ENCODE measurements at regions not wholly inside any gene's neighbourhood (a gene's known extent, or its start where the extent isn't known, plus 50 kb on each side); places are given as distances from the start of the nearest gene placed in this dataset.

DNA sequence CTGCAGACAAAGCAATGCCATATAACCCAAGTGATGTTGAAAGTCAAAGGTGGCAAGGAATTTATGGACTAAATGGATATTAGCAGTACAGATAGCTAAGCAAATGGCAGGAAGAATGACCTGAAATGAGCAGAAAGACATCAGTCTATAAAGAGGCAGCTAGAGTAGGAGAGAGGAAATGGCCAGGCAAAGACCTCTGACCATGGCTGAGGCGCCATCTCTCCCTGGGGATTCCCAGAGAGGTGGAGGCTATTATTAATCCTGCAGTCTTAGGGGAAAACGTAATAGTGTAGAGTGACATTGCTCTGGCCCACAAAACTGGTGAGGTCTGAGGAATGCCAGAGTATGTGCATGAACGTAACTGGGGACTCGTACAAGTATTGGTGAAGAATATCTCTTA lies 563.6 kb upstream of the PRMT6 start:
- DNase-seq = no peak

DNA sequence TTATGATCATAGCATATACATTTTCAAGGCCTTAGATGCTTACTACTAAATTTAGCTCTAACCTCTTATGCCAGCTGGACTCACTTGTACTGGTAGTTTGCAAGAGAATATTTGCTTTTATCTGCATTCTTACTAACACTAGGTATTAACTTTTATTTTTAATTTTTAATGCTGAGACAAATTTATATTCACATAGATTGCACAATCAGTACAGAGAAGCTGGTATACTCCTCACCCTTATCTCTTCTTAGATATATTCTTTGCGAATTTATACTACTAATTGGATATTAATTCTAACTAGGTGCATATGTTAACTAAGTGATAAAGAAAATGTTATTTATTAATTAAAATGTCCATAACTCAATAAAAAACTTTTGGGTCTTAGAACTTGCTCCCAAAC lies 561.8 kb upstream of the PRMT6 start:
- no peak for DNase-seq

DNA sequence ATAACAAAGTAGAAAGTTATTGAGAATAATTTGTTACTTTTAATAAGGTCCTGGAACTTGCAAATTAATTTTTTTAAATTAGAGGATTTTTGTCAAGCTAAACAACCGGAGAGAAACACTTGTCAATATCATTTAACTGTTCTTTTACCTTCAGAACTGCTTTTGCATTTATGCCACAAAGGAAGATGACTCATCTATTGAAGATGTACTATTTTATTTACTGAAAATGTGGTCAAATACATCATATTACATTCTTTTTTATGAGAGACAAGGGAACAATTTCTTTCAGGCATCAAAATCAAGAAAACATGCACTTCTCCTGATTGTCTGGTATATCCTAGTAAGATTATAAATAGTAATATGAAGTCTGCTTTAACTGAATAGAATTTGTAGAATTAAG lies 558.2 kb upstream of the PRMT6 start:
- no peak for DNase-seq

DNA sequence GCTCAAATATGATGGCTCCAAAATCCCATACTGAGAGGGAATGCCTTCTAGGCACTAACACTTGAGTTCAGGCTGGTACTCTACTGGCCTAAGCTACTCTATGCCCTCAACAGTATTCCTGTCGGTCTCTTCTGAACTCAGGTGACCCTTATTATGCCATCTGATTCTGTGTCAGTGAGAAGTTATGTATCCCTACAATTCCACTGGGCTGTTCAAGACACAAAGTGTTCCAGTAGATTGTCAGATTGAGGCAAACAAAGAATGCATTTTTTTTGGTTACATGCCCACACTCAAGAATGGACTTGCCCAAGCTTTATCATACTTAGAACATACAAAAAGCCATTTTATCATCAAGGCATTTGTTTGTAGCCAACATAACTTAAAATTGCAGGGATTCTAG lies 553.8 kb upstream of the PRMT6 start:
- DNase-seq = no peak

DNA sequence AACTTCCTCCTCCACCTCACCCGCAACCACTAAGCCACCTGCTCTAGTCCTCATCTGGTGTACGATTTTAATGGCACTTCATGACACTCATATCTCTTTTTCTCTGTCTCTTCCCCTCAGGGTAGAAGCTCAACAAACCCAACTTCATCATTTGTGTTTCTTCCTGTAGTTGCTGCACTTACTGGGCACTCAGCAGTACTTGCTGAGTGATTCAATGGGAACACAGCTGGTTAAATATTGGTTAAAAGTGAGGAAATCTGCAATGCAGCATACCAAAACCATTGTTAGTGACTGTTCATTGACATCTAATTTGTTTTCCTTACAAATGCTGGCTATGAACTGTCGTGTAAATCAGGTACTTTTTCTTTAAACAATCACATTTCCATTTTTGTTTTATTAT lies 541.1 kb upstream of the PRMT6 start:
- DNase-seq = no peak

DNA sequence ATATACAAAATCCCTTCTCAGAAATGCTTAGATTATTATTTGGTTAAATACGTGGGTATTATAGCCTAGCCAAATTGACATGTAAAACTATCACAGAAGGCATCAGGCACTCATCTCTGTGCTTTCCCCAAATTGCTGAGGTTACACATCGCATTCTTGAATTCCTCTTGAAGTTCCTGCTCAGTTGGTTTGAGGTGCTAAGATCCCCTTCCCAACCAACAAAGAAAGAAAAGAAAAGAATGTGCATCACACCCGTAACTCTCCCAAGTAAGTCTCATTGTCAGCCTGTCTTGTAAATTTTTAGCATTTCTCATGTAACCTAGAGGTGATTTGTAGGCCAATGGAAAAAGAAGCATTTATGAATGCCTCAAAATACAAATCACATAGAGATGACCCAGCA lies 539.2 kb upstream of the PRMT6 start:
- DNase-seq = no peak

DNA sequence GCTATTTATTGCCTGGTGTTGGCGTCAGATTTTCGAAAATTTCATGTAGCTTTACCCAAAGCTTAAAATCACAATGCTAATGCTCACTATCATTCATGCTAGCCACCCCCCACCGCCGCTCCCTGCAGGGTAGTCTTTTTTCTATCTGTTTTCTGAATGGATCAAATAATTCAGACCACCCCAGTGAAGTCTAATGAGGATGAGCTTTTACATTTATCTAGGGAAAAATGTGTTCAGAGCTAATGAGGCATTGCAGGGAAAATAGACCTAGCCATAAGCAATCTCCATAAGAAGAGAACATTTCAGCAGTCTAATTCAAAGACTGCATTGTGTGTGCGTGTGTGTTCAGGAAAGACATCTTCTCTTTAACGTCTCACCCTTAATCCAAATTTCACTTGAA lies 533.0 kb upstream of the PRMT6 start:
- DNase-seq = no peak

DNA sequence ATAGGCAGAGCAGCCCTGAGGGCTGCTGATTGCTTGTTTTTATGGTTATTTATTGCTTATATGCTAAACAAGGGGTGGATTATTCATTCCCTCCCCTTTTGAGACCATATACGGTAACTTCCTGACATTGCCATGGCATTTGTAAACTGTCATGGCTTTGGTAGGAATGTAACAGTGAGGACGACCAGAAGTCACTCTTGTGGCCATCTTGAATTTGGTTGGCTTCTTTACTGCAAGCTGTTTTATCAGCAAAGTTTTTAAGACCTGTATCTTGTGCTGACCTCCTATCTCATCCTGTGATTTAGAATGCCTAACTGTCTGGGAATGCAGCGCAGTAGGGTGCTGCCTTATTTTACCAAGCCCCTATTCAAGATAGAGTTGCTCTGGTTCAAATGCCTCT lies 531.8 kb upstream of the PRMT6 start:
- DNase-seq = no peak

DNA sequence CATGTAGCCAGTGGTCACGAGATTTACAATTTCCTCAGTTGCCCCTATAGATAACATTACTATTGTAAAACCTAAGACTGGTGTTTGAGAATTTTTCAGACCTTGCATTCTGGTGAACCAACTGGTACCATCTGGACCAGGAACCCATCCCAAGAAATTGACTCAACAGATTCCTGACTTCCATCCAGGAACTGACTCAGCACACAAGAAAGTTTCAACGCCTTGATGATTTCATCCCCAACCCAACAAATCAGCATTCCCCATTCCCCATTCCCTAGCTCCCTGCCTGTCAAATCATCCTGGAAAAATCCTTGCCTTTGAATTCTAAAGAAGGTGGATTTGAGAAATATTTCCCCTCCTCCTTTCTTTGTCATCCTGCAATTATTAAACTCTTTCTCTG lies 529.8 kb upstream of the PRMT6 start:
- DNase-seq = no peak

DNA sequence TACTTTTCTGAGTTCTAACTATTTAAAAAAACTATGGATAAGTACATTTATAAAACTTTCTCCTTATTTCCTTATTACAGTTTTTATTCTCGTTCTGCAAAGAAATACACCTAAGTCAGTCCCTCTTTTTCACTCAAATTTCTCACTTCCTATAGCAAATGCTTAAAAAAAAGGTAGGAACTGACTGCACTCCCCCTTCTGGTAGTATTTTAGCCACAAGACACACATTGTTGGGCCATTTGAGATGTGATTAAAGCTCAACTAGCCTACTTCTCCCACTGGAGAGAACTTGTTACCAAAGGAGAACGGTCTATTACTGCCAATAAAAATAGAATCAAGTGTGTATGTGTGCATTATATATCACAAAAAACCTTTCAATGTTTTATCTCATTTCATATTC lies 521.9 kb upstream of the PRMT6 start:
- no peak for DNase-seq

DNA sequence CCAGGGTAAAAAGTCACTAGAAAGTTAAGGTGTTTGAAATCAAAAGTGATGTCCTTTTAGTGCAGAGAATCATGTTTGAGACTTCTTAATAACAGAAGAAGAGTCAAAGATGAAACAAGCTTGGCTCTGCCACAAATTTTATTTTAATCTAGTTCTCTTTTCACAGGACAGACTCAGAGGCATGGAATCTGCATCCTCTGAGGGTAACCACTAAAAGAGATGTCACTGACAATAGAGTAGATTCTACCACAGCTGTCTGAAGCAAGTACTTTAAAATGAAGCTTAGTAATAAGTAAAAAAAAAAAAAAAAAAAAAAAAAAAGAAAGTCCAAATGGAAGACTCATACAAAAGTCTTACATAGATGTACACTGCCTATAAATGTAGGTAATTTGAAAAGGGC lies 519.7 kb upstream of the PRMT6 start:
- DNase-seq = no peak

DNA sequence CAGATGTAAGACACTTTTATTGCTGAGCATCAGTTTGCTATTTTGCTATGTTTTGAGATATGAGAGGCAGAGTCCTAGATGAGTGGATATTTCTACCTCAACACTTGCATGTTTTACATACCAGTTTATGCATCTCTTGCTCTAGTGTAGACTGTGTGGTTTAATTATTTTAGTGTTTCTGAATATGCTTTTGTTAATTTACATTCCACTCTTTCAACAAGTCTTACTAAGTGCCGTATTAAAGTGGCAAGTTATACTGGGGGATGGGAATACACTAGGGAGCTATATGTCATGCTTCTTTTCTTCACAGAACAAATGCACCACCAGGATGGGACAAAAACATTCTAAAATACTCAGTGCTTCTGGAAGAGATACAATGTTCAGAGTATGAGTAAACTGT lies 507.7 kb upstream of the PRMT6 start:
- DNase-seq = no peak

DNA sequence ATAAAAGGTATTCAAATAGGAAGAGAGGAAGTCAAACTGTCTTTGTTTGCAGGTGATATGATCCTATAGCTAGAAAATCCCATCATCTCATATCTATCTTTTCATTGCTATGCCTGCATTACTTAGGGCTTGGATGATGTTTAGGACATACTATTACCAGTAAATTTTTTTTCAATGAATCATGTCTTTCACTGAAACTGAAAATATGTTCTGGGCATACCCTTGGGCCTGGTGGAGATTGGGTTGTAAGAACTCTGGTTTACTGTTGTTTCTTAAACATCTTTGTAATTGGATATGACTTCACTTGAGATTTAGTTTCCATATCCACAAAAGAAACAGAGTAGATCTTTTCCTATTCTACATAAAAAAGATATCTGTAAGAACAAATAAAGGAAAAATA lies 502.2 kb upstream of the PRMT6 start:
- DNase-seq = no peak

DNA sequence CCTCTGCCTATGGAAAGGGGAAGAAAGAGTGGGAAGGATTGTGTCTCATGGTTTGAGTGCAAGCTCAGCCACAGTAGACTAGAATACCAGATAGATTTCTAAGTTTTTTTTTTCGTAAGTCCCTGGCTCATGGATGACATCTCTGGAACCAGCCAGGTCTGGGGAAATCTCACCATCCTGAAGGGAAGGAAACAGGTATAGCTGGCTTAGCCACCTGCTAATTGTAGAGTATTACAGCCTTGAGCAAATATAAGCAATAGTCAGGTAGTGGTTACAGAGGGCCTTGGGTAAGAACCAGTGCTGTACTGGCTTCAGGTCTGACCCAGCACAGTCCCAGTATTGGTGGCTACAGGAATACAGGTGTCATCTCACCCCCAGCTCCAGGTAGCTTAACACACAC lies 500.9 kb upstream of the PRMT6 start:
- DNase-seq = no peak

DNA sequence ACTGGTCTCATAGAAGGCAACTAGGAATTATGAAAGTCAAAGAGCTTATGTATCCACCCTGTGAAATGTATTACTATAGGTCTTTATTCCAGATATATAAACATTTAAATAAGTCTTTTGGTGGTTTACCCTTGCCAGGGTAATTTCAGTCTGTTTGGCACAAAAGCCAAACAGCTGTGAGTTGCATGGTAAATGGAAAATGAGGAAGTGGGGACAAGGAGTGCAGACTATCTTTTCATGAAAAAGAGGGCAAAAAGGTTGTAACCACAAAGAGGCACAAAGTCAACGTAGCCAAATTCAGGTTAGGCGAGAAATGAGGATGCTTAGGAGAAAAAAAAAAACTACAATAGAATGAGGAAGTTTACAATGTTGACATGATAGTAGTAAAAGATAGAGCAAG lies 492.3 kb upstream of the PRMT6 start:
- no peak for DNase-seq

DNA sequence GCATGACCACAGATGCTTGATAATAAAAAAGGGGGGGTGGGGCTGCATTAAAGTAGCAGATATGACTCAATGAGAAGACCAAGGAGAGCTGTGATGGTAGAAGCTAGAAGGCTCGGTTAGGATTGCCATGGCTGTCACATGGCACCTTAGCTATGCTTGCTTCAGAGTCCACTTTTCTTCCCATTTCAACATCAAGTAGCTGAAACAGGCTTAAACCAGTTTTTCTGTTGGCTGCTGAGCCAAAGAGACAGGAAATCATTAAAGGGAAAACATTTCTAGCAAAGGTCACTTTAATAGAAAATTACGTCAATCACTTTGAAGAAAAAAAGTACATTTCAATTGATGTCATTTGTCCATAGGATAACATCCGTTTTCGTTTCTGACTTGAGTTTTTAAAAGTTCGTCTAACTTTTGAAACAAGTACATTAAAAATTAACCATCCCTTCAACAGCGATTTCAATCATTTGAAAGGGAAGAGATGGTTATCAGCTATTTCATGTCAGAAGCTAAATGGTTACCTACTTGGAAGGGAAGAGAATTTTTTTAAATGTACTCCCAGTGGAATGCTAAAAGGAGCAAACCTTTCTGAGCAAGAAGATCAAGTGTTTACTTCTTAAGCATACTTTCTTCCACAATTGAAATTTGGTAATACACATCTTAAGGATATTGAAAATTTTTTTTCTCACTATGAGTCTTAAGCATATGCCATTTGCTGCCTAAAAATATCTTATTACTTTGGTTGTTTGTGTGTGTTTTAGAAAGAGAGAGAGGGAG lies 488.1 kb upstream of the PRMT6 start:
- no peak for DNase-seq

DNA sequence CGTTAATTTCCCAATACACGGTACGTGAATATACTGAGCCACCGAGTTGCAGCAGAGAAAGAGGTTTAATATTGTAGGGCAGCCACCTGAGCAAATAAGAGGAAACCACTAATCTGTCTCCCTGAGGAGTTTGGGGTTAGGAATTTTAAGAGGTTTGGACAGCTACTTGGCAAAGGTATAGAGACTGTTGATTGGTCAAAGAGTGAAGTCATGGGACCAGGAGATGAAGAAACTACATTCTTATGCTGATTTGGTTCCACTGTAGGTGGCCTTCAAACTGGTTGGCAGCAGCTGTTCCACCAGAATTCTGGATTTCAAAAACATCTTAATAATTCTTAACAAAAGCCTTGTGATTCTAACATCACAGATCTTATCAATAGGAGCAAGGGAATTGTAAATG lies 485.4 kb upstream of the PRMT6 start:
- DNase-seq = no peak

DNA sequence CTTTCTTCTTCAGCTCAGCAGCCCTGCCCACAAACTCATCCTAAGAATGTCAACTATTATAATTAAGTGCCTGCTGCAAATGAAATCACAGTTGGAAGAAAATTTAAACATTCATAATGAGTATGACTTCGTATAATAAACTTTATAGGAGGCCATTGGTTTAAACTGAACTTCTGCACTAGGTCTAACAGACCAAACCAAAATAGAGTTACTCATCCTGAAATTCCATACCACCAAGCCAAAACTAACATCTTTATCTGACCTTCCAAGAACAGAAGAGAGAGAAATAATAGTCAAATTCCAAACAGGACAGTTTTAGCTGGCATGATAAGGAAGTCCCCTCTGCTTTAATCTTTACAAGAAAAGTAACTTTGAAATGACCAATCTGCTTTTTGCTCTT lies 472.4 kb upstream of the PRMT6 start:
- DNase-seq = no peak

DNA sequence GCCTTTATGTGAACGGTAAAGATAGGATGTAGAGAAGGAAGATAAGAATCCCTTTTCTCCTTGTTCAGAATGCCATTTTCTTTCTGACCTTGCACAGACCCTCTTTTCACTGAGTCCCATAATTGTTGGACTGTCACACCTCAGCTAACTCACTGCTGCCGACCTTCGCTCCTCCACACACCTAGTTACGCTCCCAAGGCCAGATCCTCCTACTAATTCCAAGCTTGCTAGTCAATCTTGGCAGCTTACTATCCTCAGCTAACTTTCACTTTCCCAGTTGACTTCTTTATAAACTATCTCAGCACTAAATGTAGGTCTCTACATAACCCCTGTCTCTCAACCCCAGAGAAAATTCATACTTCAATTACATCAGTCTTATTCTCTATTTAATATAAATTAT lies 471.8 kb upstream of the PRMT6 start:
- DNase-seq = no peak

DNA sequence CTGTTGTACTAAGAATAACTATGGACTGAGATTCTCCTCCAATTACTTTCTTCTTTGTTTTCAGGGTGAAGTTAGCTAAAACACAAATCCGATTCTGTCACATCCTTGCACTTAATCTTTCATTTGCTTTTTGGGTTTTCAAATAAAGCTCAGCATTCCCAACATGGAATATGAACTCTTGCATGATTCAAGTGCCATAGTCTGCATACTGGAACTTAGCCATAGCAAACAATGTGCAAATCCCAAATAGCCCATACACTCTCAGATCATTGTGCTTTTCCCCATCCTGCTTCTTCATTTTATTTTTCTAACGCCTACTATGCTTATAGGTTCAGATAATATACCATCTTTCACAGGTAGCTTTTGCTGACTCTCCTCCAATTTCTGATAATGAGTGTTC lies 455.8 kb upstream of the PRMT6 start:
- DNase-seq = no peak

DNA sequence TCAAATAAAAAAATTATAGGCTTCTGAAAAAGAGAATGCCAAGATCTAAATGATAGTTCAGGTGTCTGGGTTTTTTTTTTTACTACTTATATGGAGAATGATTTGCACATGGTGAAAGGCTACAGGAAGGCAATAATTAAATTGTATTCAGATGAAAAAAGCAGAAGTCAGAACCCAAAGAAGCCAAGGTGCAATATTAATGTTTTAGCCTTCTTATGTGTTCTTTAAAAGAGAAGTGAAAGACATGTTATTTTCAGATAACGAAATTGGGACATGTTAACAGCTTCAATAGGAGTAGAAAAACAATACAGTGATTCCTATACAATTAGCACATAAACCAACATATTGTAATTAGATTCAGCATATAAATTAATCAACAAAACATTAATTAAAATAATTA lies 452.9 kb upstream of the PRMT6 start:
- no peak for DNase-seq

DNA sequence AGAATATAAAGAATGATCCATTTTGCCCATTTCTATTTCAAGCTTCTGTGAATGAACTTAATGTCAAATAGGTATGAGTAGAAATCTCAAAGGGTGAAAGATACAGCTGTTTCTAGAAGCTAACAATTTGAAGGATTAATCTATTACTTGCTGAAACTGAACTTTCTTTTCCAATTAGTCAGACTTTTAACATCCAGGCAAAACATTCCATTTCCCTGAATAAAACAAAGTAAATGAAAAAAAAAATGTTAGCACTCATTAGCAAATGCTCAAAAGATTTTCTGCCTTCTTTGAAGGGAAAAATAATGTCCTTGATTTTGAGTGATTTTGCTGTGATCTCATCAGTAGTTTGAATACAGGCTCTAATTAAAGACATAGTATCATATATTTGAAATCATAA lies 447.6 kb upstream of the PRMT6 start:
- DNase-seq = no peak

DNA sequence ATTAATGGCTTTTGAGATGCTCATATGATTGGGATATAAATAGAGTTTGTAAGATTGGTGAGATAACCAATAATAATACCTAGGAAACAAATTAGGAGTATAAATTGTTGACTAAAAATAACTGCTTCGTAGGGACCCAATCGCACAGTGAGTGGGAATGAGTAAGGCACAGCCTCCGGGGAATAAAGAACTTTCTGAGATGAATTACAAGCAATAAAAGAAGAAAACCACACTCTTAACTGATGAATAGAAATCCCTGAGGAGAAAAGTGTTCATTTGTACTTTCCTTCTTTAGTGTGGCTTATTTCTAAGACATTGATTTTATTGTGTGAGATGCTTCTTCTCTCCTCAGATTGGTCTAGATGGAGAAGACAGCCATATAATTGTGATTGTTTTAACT lies 443.4 kb upstream of the PRMT6 start:
- no peak for DNase-seq

DNA sequence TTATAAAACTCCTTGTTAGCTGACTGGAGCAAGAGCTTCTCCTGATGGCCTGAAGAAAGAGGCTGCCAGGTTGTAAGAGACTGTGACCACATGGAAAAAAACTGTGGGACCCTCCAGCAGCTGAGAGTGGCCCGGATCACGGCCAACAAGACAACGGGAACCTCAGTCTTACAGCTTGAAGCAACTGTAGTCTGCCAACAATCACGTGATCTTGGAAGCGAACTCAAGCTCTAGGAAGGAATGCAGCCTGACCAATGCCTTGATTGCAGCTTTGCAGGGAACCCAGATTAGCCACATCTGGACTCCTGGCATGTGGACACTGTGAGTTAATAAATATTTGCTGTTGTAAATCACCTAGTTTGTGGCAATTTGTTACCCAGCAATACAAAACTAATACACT lies 442.6 kb upstream of the PRMT6 start:
- DNase-seq = no peak

DNA sequence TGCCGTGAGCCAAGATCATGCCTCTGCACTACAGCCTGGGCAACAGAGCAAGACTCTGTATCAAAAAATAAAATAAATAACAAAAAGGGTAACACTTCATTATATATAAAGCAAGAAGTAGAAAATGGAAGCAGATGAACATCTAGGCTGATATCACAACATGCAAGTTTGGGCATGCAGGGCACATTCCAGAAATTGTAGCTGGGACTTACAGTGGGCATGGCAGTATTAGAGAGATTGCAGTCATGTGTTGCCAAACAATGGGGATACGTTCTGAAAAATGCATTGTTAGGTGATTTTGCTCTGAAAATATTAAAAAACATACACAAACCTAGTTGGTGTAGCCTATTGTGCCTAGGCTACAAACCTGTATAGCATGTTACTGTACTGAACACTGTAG lies 441.0 kb upstream of the PRMT6 start:
- DNase-seq = no peak
